Embryonic facial prominence (tissue), 1 donor: ENCODE measurements at regions not wholly inside any gene's neighbourhood (a gene's known extent, or its start where the extent isn't known, plus 50 kb on each side); places are given as distances from the start of the nearest gene placed in this dataset.
"Not testable (repeated sequence)": the region's sequence is repeated elsewhere in the genome, so short reads cannot be mapped to it uniquely, and the experiment has no call there.

Experiments
- DNase-seq: peaks from one replicate; pipeline ENCODE4 v3.0.0-alpha.2; 2016; ENCODE audit errors: extremely low spot score

- DNase-seq, result no peak
These were observed 298.2 kb upstream of the MAF start for GRCh38 chr16:79898703-79899102.

GRCh38 chr16:79897453-79898146 lies 297.1 kb upstream of the MAF start:
- no peak for DNase-seq

GRCh38 chr16:79897104-79897452 lies 296.5 kb upstream of the MAF start:
- DNase-seq, result no peak

GRCh38 chr16:79895917-79896203 lies 295.3 kb upstream of the MAF start:
- DNase-seq, result no peak

- DNase-seq, result no peak
These were observed 294.7 kb upstream of the MAF start for GRCh38 chr16:79895053-79895916.

- no peak for DNase-seq
These were observed 292.9 kb upstream of the MAF start for GRCh38 chr16:79893445-79893844.

GRCh38 chr16:79892278-79892677 lies 291.7 kb upstream of the MAF start:
- DNase-seq, result no peak

- DNase-seq, result no peak
These were observed 290.9 kb upstream of the MAF start for GRCh38 chr16:79891458-79891857.

GRCh38 chr16:79887541-79888540 lies 287.3 kb upstream of the MAF start:
- no peak for DNase-seq

GRCh38 chr16:79885320-79885719 lies 284.8 kb upstream of the MAF start:
- no peak for DNase-seq

- DNase-seq, result no peak
These were observed 283.0 kb upstream of the MAF start for GRCh38 chr16:79883494-79883893.

GRCh38 chr16:79882340-79883005 lies 281.9 kb upstream of the MAF start:
- no peak for DNase-seq

GRCh38 chr16:79881107-79881506 lies 280.6 kb upstream of the MAF start:
- not testable (repeated sequence) for DNase-seq

GRCh38 chr16:79876332-79876730 lies 275.8 kb upstream of the MAF start:
- DNase-seq, result no peak

GRCh38 chr16:79874391-79874790 lies 273.9 kb upstream of the MAF start:
- DNase-seq, result no peak

- DNase-seq, result no peak
These were observed 273.3 kb upstream of the MAF start for GRCh38 chr16:79873825-79874224.

- DNase-seq, result no peak
These were observed 271.4 kb upstream of the MAF start for GRCh38 chr16:79871906-79872305.

- DNase-seq, result no peak
These were observed 269.7 kb upstream of the MAF start for GRCh38 chr16:79870016-79870886.

GRCh38 chr16:79869304-79870015 lies 268.9 kb upstream of the MAF start:
- no peak for DNase-seq

- no peak for DNase-seq
These were observed 268.3 kb upstream of the MAF start for GRCh38 chr16:79868841-79869240.
